Suprapubic skin (tissue), 4 donors: ENCODE measurements at regions not wholly inside any gene's neighbourhood (a gene's known extent, or its start where the extent isn't known, plus 50 kb on each side); places are given as distances from the start of the nearest gene placed in this dataset.

Experiments used
- EP300 ChIP-seq: sonication (generic); formaldehyde crosslinking; IDR thresholded peaks from one replicate; pipeline ENCODE4 v1.6.1; 2017; ENCODE audit warnings: antibody characterized with exemption
- POLR2A ChIP-seq, 2 donors: fragments of 450-650 bp; IDR thresholded peaks; one replicate each; pipeline ENCODE4 v1.6.1; 2017; ENCODE audit warnings: antibody characterized with exemption in 2 of 2, mild to moderate bottlenecking in 2 of 2, moderate library complexity in 2 of 2
- POLR2AphosphoS5 ChIP-seq, 3 donors: sonication (generic); formaldehyde crosslinking; IDR thresholded peaks; one replicate each; pipeline ENCODE4 v1.6.1; 2017; ENCODE audit warnings: antibody characterized with exemption in 3 of 3
- TF ChIP-seq, protein P1 (sequence below), 2 donors: fragments of 200-600 bp in 1 of 2; fragments of 450-650 bp in 1 of 2; sonication (generic) in 1 of 2; IDR thresholded peaks; one replicate each; pipeline ENCODE4 v1.5.1; 2016 to 2019; ENCODE audit warnings: antibody characterized with exemption in 2 of 2, mild to moderate bottlenecking in 1 of 2, moderate library complexity in 1 of 2

DNA sequence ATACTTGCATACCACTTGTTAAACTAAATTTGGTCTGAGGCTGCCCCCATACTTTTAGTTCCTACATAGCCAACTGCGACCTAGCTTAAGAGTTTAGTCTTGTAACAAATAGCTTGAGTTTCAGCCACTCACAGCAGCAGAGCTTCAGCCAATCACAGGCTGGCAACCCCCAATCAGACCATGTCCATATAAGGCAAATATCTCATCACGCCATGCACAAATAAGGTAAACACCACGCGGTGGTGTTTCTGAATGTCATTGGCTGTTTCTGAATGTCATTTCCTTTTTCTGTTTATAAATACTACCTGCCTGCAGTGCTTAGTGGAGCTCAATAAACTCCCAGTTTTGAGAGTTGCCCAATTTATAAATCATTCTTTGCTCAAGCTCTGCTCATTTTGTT is 143.1 kb upstream of the MAD2L1 start:
- TF ChIP-seq, protein P1, sequence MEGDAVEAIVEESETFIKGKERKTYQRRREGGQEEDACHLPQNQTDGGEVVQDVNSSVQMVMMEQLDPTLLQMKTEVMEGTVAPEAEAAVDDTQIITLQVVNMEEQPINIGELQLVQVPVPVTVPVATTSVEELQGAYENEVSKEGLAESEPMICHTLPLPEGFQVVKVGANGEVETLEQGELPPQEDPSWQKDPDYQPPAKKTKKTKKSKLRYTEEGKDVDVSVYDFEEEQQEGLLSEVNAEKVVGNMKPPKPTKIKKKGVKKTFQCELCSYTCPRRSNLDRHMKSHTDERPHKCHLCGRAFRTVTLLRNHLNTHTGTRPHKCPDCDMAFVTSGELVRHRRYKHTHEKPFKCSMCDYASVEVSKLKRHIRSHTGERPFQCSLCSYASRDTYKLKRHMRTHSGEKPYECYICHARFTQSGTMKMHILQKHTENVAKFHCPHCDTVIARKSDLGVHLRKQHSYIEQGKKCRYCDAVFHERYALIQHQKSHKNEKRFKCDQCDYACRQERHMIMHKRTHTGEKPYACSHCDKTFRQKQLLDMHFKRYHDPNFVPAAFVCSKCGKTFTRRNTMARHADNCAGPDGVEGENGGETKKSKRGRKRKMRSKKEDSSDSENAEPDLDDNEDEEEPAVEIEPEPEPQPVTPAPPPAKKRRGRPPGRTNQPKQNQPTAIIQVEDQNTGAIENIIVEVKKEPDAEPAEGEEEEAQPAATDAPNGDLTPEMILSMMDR (IDR thresholded peaks at IDR 0.05), result no peak
- no peak for TF ChIP-seq EP300
- no peak for TF ChIP-seq POLR2A (IDR thresholded peaks at IDR 0.05)
- TF ChIP-seq POLR2AphosphoS5 (IDR thresholded peaks at IDR 0.05), result no peak
